HG02885 (cell line): ENCODE measurements at regions not wholly inside any gene's neighbourhood (a gene's known extent, or its start where the extent isn't known, plus 50 kb on each side); places are given as distances from the start of the nearest gene placed in this dataset.

Source experiments
- ATAC-seq: cut with Tn5 transposase; IDR thresholded peaks from one replicate; pipeline ENCODE4 v1.9.1; 2021; ENCODE audit warnings: mild to moderate bottlenecking; ENCODE audit not compliant: unreplicated experiment, poor library complexity

GRCh38 chrX:4935846-4936245 lies 1222.4 kb upstream of the PRKX start:
- no peak for ATAC-seq

GRCh38 chrX:4935401-4935800 lies 1222.0 kb upstream of the PRKX start:
- no peak for ATAC-seq

DNA sequence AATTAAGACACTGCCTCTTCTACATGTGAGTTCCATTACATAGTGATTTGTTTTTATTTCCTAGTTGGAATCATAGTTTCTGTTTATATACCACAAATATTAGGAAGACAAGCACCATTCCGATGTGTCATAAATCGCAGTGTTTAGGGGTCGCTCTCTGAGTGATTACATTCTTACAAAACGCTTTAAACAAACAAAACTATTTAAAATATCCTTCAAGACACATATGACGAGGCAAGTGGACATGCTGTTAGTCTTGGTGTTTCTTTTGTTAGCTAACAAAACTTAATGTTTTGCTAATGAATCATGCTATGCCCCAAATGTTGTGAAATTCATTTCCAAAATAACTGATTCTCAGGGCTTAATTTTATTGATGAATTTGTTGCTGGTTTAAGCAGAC lies 1219.3 kb upstream of the PRKX start:
- ATAC-seq = no peak

- no peak for ATAC-seq
These were observed 1217.0 kb upstream of the PRKX start for GRCh38 chrX:4930426-4930825.

DNA sequence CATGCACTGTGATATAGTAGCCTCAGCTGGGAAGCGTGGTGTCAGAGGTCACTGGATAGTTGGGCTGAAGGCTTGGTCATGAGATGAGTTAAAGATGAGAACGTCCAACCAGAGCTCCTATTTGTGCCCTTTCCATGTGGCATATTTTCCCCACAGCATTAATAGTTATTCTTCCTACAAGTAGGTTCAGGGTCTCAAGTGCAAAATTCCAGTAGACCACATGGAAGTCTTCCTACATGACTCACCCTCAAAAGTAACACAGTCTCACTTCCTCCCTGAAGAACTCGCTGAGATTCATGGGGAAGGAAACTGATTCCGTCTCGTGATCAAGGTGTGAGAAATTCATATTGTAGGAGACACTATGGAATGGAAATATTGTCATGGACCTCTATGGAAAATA lies 1212.5 kb upstream of the PRKX start:
- no peak for ATAC-seq

- ATAC-seq = no peak
These were observed 1195.9 kb upstream of the PRKX start for GRCh38 chrX:4909348-4909747.

DNA sequence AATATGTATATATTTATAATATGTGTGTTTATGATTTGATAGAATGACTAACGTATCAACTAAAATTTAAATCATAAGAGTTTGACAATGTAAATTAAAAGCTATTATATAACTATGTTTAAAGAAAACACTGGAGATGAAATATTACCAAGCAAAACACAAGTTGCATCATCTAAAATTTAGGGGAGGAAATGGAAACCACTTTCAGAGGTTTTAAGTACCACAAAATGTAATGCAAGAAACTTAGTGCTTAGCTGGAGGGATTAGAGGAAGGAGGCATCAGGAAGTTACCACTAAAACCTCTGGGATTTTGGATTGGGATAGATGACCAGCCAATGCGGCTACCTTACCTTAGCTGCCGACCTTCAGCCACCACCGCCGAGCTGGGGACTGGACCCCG lies 1192.1 kb upstream of the PRKX start:
- no peak for ATAC-seq

DNA sequence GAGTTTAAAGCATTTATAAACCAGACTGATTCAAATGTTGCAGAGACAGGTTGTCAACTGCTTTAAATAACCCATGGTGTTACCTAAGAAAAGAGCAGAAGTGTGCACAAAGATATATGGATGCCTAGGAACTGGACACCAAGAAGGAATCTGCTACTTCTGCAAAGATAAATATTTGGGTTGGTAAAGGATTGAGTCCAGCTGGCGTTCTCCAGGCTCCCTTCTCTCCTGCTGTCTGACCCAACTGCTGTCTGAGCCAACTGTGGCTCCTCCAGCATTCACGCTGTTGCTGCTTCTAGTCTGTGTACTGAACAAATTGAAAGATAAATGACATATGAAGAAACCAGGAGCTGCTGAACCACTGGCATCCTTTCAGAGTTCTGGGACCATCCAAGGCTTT lies 1167.8 kb upstream of the PRKX start:
- ATAC-seq = no peak

- no peak for ATAC-seq
These were observed 1165.2 kb upstream of the PRKX start for GRCh38 chrX:4878640-4879039.

- ATAC-seq = no peak
These were observed 1162.8 kb upstream of the PRKX start for GRCh38 chrX:4876268-4876667.

GRCh38 chrX:4851534-4851933 lies 1138.1 kb upstream of the PRKX start:
- no peak for ATAC-seq

- ATAC-seq = no peak
These were observed 1136.9 kb upstream of the PRKX start for GRCh38 chrX:4850312-4850711.

DNA sequence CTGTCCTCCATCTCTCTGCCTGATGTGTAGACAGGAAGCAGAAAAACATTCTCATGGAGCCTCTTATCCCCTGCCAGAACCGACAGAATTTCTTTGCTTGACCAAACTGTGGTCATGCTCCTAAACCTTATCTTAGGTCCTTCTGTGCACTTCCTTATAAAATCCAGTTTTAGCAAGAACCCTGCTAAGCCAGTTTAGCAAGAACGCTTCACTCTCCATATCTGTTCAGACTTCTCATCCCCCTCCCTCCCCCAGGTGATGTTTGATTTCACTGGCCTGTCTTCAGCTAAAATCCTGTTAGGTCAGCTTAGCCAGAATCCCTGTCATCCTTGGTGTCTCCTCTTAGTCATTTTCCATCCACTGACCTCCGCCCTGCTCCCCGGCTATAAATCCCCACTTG lies 1130.9 kb upstream of the PRKX start:
- no peak for ATAC-seq

DNA sequence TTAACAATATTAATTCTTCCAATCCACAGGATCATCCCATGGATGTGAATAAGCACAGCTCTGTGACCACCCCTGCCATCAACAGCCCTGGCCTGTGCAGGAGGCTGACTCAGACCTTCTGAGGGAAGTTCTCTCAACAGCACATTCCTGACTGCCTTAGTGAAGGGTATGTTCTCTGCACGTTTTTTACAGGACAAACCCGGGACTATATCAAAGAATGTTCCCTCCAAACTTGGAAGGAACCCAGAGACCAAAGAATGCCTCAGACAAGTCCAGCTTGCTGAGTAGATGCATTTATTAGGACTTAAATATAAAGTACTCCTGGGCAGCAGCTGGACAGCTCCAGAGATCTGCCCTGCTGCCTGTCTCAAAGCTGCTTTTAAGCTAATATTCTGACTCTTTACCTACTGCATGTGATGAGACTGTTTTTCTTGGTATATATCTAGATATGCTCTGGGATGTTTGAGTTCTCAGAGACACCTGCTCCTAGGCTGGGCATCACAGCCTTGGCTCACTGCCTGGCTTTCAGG lies 1127.8 kb upstream of the PRKX start:
- no peak for ATAC-seq

DNA sequence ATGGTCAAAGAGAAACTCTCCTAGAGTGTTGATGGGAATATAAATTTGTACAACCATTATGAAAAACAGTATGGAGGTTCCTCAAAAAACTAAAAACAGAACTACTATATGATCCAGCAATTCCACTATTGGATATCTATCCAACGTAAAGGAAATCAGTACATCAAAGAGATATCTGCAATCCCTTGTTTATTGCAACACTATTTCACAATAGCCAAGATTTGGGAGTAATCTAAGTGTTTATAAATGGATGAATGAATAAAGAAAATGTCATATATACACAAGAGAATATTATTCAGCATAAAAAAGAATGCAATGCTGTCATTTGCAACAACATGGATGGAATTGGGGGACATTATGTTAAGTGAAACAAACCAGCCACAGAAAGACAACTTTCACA lies 1118.1 kb upstream of the PRKX start:
- no peak for ATAC-seq

GRCh38 chrX:4830880-4831557 lies 1117.6 kb upstream of the PRKX start:
- no peak for ATAC-seq

DNA sequence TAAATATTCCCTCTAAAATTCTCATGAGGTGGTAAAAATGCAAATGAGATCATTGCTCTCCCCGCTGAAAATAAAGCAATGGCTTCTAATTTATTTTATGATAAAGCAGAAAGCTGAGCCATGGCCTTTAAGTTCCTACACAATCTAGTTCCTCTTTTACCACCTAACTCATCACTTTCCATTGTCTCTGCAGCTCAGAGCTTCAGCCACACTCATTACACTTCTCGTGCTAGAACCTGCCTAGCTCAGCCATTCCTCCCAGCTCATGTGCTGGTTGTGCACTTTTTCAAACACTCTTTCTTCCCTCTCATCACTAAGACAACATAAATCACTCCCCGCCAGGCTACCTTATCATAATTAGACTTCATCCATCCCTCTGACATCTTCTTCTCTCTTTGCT lies 1112.1 kb upstream of the PRKX start:
- no peak for ATAC-seq

DNA sequence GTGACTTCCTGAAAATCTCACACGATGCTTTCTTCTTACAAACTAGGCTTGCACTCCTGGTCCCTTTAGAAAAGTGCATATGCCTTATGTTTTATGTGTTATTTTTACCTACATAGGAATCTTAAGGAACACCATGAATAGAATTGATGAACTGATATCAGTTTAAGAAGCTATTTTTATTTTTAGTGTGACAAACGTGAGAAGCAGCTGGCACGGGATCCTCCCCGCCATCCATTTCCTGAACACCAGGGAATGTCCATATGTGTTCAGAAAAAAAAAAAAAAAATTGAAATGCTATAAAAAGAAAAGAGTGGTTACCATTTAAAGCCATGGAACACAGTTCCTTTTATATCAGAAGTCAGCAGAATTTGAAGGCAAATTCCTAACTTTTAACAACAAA lies 1096.1 kb upstream of the PRKX start:
- ATAC-seq = no peak

- ATAC-seq = no peak
These were observed 1092.1 kb upstream of the PRKX start for GRCh38 chrX:4805502-4805901.

DNA sequence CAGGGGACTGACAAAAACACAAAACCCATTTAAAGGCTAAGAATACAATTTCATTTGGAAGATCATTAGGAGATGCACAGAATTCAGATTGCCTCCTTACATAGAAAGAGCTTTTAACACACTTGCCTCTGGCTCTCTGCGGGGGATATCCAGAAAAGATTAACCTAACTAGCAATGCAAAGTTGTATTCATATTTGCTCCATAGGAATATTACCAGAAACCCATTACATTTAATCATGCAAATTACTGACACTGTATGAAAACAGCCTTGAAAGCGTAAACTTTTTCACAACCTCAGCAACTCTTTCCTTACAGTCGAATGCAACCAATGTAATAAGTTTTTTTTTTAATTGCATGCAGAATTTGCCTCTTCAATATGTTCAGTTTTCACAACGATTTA lies 1087.3 kb upstream of the PRKX start:
- ATAC-seq = no peak

DNA sequence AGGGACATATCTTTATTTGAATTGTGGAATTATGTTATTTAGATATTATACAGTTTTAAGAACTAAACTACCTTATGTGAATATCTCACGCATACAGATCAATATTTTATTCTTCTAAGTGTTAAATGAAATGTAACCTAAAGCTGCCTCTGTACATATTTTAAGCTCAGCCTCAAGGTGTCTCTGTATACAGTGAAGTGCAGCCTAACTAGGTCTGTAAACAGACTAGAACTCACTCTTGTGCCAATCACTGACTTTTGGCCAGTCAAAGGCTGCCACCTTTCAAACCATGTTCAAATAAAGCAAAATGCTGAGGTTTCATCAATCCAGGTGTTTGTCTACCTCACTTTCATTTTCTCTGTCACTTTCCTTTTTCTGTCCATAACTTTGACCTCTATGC lies 1074.5 kb upstream of the PRKX start:
- no peak for ATAC-seq

GRCh38 chrX:4764888-4765287 lies 1051.4 kb upstream of the PRKX start:
- ATAC-seq = no peak

GRCh38 chrX:4762196-4762595 lies 1048.7 kb upstream of the PRKX start:
- ATAC-seq = no peak
